ENCODE measurements at regions not wholly inside any gene's neighbourhood (a gene's known extent, or its start where the extent isn't known, plus 50 kb on each side); places are given as distances from the start of the nearest gene placed in this dataset.

DNA sequence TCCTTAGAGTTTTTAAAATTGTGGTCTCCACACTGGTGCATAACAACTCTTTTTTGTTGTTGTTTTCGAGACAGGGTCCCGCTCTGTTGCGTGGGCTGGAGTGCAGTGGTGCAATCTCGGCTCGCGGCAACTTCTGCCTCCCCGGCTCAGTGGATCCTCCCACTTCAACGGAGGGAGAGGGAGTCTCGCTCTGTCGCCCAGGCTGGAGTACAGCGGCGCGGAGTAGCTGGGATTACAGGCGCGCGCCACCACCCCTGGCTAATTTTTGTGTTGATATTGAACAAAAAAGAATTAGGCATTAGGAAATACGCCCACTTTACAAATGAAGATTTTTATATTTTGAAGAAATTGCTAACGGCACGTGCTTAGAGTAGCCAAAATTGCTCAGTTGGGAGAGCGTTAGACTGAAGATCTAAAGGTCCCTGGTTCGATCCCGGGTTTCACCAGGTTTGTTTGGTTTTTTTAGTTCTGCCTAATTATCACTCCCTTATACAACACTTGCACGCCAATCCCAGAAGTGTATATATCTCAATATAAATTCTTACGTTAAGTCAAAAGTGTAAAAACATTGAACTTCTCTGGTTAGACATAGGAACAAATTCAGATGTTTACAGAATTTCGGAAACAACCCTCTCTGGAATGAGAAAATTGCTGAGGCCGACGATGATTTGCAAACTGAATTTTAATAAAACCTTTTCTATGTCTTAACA is 159.6 kb downstream of the TRIM27 start:
- intact Hi-C loops (cut with micrococcal nuclease): no loop called here

DNA sequence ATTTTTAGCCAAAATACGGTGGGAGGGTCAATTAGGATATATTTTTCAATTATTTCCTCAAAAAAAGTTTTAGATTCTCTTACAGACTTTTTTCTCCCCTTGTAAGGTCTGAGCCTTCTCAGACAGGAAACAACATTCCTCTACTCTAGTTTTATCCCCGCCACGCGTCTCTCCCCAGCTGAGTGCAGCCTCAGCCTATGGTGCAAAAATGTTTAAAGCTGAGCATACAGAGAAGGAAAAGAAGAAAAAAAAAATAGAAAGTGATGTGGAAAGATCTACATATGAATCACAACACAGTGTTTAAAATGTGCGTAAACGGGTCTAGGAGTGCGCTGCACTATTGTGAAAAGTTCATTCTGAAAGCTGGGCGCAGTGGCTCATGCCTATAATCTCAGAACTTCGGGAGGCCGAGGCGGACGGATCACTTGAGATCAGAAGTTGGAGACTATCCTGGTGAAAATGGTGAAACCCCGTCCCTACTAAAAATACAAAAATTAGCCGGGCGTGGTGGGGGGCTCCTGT is 159.0 kb downstream of the TRIM27 start:
- intact Hi-C loops (cut with micrococcal nuclease): no loop called here

DNA sequence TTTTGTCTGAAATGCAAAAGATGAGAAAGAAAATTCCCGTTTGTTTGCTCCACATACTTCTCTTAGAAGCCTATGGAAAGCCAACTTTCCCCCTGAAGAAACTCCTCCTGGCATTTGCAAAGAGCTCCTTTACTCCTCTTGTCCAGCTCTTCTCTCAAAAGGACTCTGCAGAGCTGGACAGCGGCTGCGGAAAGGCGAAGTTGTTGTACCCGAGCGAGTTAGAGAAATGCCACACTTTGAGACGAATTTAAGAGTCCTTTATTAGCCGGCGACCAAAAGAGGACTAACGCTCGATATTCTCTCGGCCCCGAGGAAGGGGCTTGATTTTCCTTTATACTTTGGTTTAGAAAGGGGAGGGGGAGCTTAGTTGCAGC is 157.8 kb downstream of the TRIM27 start:
- intact Hi-C loops (cut with micrococcal nuclease): no loop called here

DNA sequence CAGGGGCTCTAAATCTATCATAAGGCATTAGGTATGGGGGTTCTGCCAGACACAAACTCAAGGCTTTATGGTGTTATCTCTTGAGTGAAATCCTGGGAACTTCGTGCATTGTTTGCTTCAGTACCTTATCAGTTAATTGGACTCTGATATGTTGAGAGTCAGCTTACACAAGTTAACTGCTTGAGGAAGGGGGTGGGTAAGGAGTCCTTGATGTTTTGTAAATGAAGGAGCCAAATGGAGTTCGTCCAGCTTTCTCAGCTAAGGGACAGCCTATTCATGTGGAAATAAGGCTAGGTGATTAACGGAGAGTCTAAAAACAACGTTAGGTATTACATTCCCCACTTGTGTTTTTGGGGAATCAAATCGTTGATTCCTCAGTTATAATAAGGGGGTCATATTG is 157.4 kb downstream of the TRIM27 start:
- intact Hi-C loops (cut with micrococcal nuclease): no loop called here

DNA sequence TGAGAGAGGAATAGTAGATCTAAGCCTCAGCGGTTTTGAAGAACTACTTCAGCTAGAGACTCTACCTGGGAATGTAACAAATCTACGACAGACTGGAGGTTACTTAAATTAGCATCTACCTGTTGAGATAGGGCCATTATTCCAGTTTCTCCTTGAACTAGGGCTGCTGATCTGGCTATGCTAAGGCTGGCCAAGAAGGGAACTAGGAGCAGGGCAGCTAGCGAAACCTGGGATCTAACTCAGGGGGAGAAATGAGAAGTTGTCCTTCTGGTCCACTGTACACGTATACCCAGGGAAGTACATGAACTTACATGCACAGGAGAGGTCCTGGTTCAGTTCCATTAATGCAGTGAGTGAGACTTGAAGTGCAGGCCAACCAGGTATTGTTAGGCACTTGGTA is 156.7 kb downstream of the TRIM27 start:
- intact Hi-C loops (cut with micrococcal nuclease): no loop called here

- intact Hi-C loops (cut with micrococcal nuclease): no loop called here
Observed at GRCh38 chr6:28767691-28768090, 156.1 kb downstream of the TRIM27 start.

DNA sequence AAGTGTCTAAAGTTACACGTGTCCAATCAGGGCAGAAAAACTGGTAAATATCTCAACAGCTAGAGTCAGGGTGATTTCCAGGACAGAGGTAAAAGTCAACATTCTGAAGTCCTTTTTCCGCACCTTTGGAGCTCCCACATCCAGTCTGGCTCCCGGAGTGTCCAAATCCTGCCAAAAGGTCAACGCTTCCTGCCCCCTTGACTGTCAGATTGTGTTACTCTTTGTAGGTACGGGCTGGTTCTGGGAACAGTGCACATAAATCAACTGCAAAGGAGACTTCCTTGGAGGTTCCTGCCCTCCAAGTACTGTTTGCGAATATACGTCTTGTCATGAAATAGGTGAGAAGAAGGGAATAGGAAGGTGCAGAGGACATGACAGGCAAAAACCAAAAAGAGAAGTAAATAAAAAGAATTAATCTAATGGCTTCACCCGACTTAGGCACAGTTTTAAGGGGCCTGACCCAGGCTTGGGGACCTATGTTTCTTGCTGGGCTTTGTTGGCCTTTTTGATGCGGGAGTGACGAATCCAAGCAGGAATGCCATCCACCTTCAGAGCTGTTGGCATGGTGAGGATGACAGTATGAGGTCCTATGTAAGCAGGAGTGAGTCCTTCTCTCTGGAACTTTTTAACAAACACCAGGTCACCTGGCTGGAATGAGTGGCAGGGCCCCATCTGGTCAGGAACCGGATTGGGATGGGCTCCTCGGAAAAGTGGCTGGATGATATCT is 155.4 kb downstream of the TRIM27 start:
- intact Hi-C loops (cut with micrococcal nuclease): no loop called here

GRCh38 chr6:28769626-28770402 is 154.0 kb downstream of the TRIM27 start:
- intact Hi-C loops (cut with micrococcal nuclease): loop anchor here (10.0 kb wide), 1 partner anchor 1485 kb away; no protein-coding TSS in a partner anchor

GRCh38 chr6:28770732-28771131 is 153.1 kb downstream of the TRIM27 start:
- intact Hi-C loops (cut with micrococcal nuclease): loop anchor here (10.0 kb wide), 1 partner anchor 1486 kb away; no protein-coding TSS in a partner anchor

DNA sequence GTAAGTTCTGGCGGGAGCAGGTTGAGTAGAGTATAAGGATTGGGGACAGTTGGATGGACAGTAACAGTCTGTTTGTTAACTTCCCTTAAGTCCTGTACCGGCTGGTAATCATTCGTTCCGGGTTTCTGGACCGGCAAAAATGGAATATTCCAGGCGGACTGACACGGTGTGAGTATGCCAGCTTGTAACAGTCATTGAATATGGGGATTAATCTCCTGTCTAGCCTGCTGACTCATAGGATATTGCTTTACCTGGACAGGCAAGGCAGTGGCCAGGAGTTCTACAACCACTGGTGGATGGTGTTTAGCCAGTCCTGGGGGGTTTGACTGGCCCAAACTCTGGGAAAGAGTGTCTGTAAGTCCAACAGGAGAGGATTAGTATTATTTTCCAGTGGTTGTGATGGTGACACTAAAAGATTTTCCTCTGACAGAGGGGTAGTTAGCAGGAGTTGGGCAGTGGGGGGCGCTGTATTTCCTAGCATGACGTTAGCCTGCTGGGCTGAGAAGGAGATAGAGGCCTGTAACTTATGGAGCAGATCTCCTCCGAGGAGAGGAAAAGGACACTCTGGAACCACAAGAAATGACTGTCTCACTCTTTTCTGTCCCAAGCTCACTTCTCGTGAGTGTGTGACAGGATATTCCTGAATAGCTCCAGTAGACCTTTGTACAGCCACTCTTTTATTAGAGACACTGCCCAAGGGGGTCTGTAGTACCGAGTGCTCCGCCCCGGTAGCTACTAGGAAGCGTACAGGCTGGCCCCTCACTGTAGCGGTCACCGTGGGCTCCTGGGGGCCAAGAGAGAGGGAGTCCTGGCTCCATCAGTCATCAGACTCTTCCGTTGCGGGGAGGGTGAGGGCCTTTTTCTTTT is 152.2 kb downstream of the TRIM27 start:
- intact Hi-C loops (cut with micrococcal nuclease): loop anchor here (10.0 kb wide), 1 partner anchor 1487 kb away; no protein-coding TSS in a partner anchor

DNA sequence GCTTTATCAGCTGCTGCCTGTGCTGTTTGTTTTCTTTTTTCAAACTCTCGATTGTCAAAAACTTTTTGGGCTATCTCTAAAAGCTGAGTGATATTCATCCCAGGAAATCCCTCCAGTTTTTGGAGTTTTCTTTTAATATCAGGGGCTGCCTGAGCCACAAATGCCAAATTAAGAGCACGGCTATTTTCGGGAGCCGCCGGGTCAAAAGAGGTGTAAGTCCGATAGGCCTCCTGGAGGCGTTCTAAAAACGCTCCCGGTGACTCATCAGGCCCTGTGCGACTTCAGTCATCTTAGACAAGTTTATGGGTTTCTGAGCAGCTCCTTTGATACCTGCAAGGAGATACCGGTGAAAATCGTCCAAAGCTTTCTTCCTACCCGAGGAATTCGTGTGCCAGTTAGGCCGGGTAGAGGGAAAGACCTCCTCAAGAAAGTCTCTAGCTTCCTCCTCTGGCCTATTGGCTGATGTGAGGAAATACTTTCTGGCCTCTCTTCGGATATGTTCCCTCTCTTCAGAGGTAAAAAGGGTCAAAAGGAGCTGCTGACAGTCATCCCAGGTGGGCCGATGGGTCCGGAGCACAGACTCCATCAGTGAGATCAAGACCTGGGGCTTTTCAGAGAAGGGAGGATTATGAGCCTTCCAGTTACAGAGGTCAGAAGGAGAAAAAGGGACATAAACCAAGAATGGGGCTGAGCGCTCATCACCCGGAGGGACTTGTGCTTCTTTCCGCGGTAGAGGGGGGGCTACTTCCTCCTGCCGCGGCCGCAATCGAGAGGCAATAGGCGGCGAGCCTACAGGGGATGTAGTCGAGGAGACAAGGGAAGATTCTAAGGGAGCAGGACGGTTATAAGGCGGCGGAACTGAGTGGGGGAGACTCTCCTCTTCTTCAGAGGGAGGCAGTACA is 151.1 kb downstream of the TRIM27 start:
- intact Hi-C loops (cut with micrococcal nuclease): loop anchor here (10.0 kb wide), 1 partner anchor 1488 kb away; no protein-coding TSS in a partner anchor

DNA sequence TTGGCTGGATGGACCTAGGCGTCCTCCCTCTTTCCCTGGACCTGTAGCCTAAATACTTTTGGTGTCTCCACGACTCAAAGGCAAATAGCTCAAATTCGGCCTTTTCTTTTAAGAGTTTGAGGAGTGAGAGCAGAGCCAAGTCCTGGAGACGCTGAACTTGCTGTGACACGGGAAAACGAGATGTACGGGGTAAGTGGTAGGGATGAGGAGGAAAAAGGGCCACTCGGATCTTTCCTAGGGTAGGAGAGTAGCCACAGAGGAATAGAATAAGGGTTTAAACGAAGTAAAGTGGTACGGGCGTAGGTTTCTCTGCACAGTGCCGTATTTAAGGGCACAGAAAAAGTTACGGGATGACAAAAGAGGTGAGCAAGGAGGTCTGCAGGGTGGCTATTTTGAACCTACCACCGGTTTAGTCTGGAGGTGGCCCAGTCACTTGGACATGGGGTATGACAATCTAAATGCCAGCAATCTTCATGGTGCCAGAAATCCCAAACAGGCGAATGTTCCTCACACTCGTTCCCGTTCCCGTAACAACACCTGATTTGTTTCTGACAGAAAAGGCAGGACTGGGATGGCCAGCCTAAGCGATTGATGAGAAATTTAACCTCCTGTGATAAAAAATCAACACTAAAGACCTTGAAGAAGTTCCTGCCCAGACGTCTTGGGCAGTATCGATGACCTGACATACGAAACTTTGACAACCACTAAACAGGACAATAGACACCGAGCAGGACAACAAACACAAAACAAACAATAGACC is 149.3 kb downstream of the TRIM27 start:
- intact Hi-C loops (cut with micrococcal nuclease): loop anchor here (5.0 to 10.0 kb wide), 3 partner anchors 37 to 1490 kb away; no protein-coding TSS in a partner anchor

GRCh38 chr6:28775052-28775376 is 148.8 kb downstream of the TRIM27 start:
- intact Hi-C loops (cut with micrococcal nuclease): loop anchor here (5.0 to 10.0 kb wide), 3 partner anchors 37 to 1490 kb away; no protein-coding TSS in a partner anchor

GRCh38 chr6:28775405-28776129 is 148.2 kb downstream of the TRIM27 start:
- intact Hi-C loops (cut with micrococcal nuclease): loop anchor here (5.0 to 10.0 kb wide), 3 partner anchors 37 to 1491 kb away; no protein-coding TSS in a partner anchor

DNA sequence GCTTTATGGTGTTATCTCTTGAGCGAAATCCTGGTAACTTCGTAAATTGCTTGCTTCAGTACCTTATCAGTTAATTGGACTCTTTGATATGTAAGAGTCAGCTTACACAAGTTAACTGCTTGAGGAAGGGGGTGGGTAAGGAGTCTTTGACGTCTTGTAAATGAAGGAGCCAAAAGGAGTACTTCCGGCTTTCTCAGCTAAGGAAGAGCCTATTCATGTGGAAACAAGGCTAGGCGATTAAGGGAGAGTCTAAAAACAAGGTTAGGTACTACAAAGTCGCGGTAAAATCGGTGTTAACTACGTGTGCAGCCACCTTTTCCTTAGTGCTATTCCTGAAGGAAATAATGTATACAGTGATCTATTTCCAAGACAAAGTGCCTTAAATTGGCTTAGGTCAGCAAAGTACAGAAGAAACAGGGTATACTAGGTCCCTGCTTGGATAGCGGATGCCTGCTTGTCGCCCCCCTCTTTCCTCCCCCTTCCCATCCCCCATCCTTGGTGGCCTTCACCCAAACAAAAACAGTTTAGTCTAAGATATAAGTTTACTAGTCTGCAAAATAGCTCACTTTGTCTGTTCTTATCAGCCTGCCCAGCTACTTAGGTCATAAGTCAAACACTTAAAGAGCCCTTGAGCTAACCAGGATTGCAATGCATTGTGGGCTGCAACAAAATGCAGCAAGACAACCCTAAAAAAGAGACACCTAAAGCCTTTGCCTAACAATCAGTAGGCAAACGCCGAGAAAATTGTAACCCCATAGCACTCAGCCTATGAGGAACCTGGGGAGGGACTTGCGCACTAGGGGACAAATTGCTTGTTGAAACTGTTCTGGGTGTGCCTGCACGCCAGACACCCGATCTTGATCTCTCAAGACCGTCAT is 147.3 kb downstream of the TRIM27 start:
- intact Hi-C loops (cut with micrococcal nuclease): loop anchor here (5.0 to 10.0 kb wide), 3 partner anchors 36 to 1492 kb away; no protein-coding TSS in a partner anchor

DNA sequence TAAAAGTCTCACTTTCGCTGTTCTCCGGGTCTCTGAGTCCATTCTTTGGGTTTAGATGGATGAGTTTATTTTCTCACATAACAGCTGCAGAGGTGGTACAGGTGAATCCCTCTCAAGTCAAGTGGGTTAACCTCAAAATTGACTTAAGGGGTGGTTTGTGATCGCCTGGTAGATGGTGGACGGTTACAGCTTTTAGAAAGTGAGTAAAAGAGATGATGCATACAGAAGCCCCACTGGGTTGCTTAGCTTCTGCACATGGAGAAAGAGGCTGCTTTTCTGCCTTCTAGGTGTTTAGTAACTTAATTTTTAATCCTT is 146.7 kb downstream of the TRIM27 start:
- intact Hi-C loops (cut with micrococcal nuclease): loop anchor here (5.0 to 10.0 kb wide), 3 partner anchors 35 to 1492 kb away; no protein-coding TSS in a partner anchor

DNA sequence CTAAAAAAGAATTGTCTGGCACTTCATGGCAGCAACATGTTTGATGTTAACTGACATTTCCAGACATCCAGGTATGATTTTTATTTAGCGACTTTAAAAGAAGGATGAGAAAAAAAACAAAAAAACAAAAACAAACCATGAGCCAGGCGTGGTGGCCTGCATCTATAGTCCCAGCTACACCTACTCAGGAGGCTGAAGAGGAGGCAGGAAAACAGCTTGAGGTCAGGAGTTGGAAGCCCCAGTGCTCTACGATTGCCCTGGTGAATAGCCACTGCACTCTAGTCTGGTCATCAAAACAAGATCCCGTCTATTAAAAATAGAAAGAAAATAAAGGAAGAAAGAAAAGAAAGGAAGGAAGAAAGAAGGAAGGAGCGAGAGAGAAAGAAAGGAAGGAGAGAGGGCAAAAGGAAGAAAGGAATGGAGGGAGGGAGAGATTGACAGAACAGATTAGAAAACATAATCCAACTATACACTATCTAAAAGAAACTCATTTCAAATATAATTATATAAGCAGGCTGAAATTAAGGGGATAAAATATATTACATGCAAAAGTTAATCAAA is 141.6 kb downstream of the TRIM27 start:
- intact Hi-C loops (cut with micrococcal nuclease): no loop called here

All from T-helper 2 cell treated with Interferon-gamma antibody and Interleukin-4, amounts not matched to agents 100 ng/mL and 5 ng/mL, for 36 hours (primary cell).